Midbrain (tissue), 1 donor: ENCODE measurements at regions not wholly inside any gene's neighbourhood (a gene's known extent, or its start where the extent isn't known, plus 50 kb on each side); places are given as distances from the start of the nearest gene placed in this dataset.

Experiments used
- DNase-seq: peaks from one replicate; lab custom pipeline; 2025; lab: John Stamatoyannopoulos, UW

- no peak for DNase-seq
Observed at GRCh38 chr6:79764747-79765146, 133.6 kb downstream of the SH3BGRL2 start.

- DNase-seq, result no peak
Observed at GRCh38 chr6:79763301-79763700, 132.2 kb downstream of the SH3BGRL2 start.

DNA sequence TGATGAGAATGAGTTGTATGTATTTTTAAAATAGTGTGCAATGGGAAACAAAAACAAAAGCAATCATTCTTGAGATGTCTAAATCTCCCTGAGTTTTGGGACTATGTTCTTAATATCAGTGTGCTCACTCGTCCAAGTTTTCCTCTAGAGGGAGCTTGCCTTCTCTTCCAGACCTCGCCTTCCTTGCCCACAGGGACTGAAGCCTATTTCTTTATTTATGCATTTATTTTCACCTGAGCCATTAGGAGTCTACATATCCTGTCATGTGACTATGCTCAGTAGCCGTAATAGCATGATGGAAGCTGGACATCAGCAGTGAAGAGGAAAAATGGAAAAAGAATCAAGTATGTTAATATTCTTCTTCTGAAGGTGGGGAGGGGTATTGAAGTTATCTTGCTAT is 131.2 kb downstream of the SH3BGRL2 start:
- DNase-seq, result no peak

GRCh38 chr6:79756496-79756895 is 125.4 kb downstream of the SH3BGRL2 start:
- no peak for DNase-seq

DNA sequence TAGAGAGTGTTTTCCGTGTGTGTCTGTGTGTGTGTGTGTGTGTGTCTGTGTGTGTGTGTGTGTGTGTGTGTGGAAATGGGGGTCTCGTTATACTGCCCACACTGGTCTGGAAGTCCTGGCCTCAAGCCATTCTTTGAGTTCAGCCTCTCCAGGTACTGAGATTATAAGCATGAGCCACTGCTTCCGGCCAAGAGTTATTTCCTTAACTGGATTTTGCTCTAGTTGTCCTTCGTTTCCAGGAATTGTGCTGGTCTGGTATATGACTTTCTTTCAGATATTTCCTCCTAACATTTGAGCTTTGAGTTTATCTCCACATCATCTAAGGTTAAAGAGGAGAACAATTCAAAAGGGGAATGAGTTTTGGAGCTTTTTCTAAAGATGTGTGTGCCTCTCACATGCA is 124.8 kb downstream of the SH3BGRL2 start:
- no peak for DNase-seq
